Endothelial cell of umbilical vein (primary cell): ENCODE measurements at regions not wholly inside any gene's neighbourhood (a gene's known extent, or its start where the extent isn't known, plus 50 kb on each side); places are given as distances from the start of the nearest gene placed in this dataset.

Source experiments
- POLR2A ChIP-seq: IDR thresholded peaks from 2 replicates; pipeline ENCODE4 v1.6.1; 2012; ENCODE audit warnings: low read depth, mild to moderate bottlenecking, control low read depth, low read length
- TF ChIP-seq, protein P1 (sequence below), 2 donors: IDR thresholded peaks; 1 replicate in 1 of 2; 2 replicates in 1 of 2; pipeline ENCODE4 v1.5.1; 2011; ENCODE audit warnings: low read length in 2 of 2, mild to moderate bottlenecking in 2 of 2, moderate library complexity in 2 of 2, control low read depth in 1 of 2, inconsistent platforms in 1 of 2, low read depth in 1 of 2; ENCODE audit not compliant: insufficient read depth in 1 of 2; ENCODE audit errors: extremely low read depth in 1 of 2
- TF ChIP-seq, protein P2 (sequence below): IDR thresholded peaks from 2 replicates; pipeline ENCODE4 v1.6.1; 2011; ENCODE audit not compliant: insufficient read depth, insufficient read length

DNA sequence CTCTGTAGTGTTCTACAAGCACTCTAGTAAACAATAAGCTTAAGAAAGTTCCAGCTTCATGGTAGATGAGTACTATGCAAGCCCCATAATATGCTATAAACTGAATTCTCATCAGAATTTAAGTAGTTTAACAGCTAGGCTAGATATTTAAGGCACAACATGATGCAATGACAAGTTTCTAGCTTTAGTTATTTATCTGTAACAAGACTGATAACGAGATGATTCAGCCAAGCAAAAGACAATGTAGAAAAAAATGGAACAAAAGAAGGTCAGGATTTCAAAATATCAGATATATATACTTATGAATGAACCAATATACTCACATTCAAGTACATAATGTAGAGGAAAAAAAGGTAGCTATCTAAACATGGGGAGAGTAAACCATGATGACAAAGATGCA lies 61.0 kb upstream of the RERGL start:
- TF ChIP-seq, protein P1, sequence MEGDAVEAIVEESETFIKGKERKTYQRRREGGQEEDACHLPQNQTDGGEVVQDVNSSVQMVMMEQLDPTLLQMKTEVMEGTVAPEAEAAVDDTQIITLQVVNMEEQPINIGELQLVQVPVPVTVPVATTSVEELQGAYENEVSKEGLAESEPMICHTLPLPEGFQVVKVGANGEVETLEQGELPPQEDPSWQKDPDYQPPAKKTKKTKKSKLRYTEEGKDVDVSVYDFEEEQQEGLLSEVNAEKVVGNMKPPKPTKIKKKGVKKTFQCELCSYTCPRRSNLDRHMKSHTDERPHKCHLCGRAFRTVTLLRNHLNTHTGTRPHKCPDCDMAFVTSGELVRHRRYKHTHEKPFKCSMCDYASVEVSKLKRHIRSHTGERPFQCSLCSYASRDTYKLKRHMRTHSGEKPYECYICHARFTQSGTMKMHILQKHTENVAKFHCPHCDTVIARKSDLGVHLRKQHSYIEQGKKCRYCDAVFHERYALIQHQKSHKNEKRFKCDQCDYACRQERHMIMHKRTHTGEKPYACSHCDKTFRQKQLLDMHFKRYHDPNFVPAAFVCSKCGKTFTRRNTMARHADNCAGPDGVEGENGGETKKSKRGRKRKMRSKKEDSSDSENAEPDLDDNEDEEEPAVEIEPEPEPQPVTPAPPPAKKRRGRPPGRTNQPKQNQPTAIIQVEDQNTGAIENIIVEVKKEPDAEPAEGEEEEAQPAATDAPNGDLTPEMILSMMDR (IDR thresholded peaks at IDR 0.05; ENCODE audit: extremely low read depth in 1 of 2, insufficient read depth in 1 of 2, low read depth in 1 of 2, low read length in 2 of 2): no peak
- TF ChIP-seq POLR2A: no peak
- TF ChIP-seq, protein P2, sequence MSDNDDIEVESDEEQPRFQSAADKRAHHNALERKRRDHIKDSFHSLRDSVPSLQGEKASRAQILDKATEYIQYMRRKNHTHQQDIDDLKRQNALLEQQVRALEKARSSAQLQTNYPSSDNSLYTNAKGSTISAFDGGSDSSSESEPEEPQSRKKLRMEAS: no peak
